DMS79 (cell line): ENCODE measurements at regions not wholly inside any gene's neighbourhood (a gene's known extent, or its start where the extent isn't known, plus 50 kb on each side); places are given as distances from the start of the nearest gene placed in this dataset.

Experiments
- DNase-seq: peaks from one replicate; lab custom pipeline; 2025; lab: John Stamatoyannopoulos, UW

DNA sequence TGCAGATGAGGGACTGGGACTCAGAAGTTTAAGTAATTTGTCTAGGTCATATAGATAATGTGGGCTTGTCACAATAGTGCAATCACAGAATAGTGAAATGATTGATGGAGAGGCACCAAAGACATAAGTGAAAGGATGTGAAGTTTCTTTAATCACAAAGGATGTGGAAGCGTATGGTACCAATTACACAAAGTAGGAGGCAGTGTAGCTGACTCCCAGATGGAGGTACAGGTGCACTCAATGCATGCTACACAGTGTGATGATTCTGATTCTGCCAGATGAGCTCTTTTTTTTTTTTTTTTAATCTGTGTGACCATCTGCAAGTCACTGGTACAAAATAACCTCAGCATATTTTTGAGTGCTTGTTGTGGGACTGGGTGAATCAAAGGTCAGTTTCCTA is 411.3 kb downstream of the SPRY1 start:
- DNase-seq, result no peak

DNA sequence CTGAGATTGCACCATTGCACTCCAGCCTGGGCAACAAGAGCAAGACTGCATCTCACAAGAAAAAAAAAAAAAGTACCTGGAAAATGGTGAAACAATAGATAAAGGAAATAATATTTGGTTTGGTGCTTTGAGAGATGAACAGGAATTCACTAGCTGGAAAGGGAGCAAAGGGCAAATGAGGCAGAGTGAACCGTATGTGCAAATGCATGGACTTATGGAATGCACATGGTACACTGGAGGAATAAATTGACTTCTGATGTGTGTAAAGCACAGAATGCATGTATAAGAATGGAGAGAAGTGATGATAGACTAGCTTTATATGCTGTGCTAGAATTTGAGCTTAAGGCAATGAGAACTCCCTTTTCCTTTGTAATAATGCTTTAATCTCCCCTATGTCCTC is 413.3 kb downstream of the SPRY1 start:
- no peak for DNase-seq

GRCh38 chr4:123812066-123812390 is 415.4 kb downstream of the SPRY1 start:
- DNase-seq, result no peak

GRCh38 chr4:123813901-123814300 is 417.3 kb downstream of the SPRY1 start:
- no peak for DNase-seq

GRCh38 chr4:123816462-123816861 is 419.9 kb downstream of the SPRY1 start:
- DNase-seq, result no peak

DNA sequence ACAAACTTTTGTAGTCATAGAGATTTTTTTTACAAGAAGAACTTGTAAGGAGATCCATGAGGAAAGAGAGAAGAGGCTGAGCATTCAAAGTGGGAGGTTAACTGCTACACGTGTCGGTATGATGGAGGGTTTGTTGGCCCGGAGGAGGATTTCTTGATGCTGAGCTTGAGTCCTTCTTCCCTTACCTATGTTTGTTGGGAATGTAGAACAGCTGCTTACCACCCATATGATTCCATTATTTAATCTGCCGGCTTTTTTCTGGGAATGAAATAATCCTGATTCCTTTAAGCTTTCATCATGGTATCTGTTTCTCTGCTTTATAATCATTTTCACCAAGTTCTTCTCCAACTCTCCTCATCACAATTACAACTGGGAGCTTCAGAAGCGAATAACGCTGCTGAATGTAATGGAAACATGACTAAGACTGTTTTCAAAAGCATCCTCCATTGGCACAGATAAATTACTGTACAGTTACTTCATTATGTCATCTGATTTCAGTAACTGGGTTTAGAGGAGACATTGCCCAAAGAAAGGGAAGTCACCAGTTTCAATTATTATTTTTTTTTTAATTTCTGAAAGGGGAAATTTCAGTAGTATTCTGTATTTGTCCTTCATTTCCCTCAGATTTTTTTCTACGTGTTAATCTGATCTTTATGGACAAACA is 420.6 kb downstream of the SPRY1 start:
- DNase-seq, result no peak

DNA sequence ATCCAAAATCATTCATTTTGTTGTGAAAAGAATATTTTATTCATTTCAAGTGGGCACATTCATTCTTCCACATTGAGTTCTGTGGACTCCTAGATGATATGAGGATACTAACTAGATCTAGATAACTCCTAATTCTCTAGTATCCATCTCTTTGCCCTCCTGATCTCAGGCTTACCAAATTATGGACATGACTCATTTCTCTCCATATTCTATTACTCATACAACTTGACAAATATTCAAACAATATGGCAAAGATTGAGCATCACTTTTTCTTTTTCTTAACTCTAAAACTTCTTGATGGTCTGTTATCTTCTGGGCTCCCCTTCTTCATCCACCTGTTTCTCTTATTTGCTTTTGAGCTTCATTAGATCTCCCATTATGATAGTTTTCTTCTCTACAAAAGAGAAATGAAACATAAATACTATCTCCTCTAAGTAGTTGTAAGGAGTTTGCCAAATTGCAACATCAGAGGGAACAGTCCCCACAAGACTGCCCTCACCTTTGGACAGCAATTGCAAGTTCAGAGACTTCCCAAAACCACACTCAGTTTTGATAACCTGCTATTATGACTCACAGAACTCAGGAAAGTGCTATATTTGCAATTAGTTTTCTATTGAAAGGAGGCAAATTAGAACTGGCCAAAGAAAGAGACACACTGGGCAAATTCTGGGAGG is 422.9 kb downstream of the SPRY1 start:
- no peak for DNase-seq

DNA sequence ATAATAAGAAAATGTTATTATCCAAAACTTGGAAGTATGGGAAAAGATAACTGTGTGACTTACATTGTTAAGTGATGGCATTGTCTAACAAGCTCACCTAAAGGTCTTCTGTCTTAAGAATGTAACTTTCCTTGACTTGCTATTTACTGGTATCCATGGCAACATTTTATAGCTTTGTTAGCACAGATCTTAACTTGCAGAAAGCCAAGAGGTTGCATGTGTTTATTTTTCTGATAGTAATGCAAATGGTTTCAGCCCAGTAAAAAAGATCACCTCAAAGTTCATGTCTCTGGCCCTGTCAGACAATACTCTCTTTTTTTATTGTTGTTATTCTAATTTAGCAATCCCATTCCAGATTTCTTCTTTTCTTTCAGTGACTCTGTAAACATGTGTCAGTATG is 425.3 kb downstream of the SPRY1 start:
- no peak for DNase-seq

- DNase-seq, result no peak
Measured at GRCh38 chr4:123822353-123822752, 425.8 kb downstream of the SPRY1 start.

DNA sequence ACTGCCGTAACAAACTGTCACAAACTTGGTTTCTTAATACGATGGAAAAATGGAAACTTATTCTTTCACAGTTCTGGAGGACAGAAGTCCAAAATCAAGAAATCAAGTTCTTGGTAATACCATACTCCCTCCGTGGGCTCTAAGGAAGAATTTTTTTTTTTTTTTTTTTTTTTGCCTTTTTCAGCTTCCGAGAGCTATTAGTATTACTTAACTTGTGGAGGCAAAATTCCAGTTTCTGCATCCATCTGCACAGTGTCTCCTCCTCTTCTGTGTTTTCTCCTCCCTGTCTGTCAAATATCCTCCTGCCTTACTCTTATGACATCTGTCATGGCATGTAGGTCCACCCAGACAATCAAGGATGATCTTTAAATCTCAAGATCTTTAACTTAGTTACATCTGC is 426.6 kb downstream of the SPRY1 start:
- no peak for DNase-seq

GRCh38 chr4:123824524-123824923 is 427.9 kb downstream of the SPRY1 start:
- no peak for DNase-seq

DNA sequence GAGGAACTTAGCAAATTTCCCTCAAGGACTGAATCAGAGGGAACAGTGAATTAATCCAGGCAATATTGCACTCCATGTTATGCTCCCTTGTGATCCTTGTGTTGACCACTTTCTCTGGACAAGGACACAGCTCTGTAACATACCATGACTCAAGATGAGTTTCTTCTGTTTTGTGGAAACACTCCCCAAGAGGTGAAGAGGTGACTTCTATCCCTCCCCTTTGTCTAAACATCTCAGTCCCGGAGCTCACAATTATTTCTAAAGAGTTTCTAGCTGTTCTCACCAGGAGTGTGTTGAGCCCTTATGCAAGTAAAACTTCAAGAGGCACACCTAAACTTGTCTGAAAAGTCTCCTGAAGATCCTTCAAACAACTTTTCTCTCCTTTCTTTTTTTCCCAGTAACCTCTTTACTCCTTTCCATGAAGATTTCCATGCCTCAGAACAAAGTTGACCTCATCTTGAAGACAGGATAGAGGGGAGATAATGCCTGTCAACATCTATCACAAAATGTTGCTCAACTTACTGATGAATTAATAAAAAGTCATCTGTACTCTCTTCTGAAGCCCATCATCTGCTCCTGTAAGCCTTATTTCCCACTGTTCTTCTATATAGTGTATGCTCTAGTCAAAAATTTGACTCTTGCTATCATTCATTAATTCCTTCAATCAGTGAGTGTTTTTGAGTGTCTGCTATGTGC is 429.1 kb downstream of the SPRY1 start:
- DNase-seq, result no peak

DNA sequence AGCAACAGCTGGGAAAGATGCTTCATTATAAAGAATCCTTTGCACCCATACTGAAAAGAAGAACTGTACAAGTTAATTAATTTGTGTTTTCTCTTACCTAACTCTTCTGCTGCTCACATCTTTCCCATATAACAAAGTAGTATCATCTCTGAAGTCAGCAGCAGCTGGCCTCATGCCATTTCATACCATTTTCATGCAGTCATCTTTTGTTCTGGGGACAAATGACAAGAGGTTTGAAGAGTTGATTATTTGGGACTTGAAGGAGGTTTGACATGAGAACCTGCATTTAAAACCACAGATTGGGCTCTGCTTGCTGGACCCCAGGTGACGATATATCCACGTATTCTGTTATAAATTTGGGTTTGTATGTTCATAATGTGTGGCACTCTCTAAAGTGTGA is 430.3 kb downstream of the SPRY1 start:
- no peak for DNase-seq

GRCh38 chr4:123827511-123827910 is 430.9 kb downstream of the SPRY1 start:
- no peak for DNase-seq

- no peak for DNase-seq
Measured at GRCh38 chr4:123830930-123831329, 434.3 kb downstream of the SPRY1 start.

- DNase-seq, result no peak
Measured at GRCh38 chr4:123832173-123833026, 435.8 kb downstream of the SPRY1 start.

- no peak for DNase-seq
Measured at GRCh38 chr4:123833171-123833643, 436.6 kb downstream of the SPRY1 start.

DNA sequence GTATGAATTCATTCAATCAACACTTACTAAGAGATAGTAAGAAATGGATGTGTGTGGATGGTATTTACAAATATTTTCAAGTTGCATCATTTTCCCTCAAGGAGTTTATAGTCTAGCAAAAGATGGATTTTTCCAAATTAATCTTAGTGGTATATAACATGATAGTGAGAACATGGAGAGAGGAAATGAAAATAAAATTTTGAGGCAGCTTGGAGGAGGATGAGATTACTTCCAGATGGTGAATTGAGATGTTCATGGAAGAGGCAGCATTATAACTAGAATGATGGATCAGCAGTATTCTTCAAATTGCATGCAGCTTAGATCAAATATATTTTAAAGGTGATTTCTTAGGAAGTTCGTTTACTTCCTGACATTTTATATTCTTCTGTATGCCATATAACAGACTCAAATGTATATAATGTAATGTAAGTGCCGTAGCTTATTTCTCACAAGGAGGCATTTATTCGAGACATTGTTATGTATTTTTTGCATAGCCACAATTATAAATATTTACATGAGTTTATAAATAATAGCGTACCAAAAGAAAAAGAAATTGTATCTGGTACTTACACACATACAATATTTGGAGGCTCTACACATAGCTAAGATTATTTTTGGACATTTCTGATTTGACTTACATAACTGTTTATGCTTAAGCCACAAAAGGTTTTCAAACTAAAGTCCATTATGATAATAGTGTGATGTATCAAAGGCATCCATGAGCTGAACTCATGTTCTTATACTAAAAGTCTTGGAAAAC is 439.4 kb downstream of the SPRY1 start:
- no peak for DNase-seq

GRCh38 chr4:123836851-123837595 is 440.4 kb downstream of the SPRY1 start:
- DNase-seq, result no peak

DNA sequence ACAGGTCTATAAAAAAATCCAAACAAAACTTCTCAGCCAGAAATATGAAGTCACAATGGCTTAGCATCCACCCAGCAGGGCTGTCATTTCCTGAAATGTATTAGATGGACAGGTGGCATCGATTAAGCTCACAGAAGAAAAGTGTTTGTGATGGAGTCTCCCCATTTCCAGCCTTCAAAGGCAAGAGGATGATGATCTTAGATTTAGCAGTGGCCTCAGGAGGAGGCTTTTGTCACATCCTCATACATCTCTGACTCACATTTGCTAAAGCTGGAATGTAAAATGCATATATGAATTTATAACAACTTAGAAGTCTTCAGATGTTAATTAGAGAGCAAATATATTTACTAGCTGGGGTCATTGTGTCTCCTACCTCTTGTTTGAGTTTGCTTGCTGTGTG is 441.9 kb downstream of the SPRY1 start:
- no peak for DNase-seq

DNA sequence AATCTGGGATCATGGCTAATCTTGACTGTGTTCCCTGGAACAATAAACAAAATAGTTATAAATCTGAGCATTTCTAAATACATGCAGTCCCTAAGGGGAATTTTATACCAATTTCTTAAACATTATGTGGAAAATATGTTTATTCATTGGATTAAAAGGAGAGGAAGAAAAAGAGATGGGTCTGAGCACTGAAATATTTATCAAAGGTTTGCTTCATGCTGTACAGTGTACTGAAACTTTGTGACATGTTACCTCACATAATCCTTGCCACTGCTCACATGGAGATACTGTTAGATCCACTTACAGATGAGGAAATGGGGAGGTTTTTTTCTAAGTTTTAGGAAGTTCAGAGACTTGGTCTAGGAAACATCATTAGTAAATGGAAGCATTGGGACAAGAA is 443.6 kb downstream of the SPRY1 start:
- DNase-seq, result no peak
